PC-3 (cell line): ENCODE measurements at regions not wholly inside any gene's neighbourhood (a gene's known extent, or its start where the extent isn't known, plus 50 kb on each side); places are given as distances from the start of the nearest gene placed in this dataset.

ENCODE experiments used
- ATAC-seq: fragments of 200-7000 bp; cut with Tn5 transposase; 2 replicates; pipeline ENCODE4 v1.9.1; 2020; ENCODE audit warnings: mild to moderate bottlenecking, moderate library complexity
- BruUV-seq: library from RNA; stranded (reverse); fragments of 400-500 nt; replicated peaks from 2 replicates; lab custom pipeline; 2021; lab: Mats Ljungman, UMichigan
- CTCF ChIA-PET: fragments of 300-600 bp; sonication (Branson Sonifier 250); formaldehyde crosslinking; loops from one replicate; lab custom pipeline; 2022; ENCODE audit warnings: antibody characterized with exemption; lab: Charles Lee
- POLR2A ChIA-PET: fragments of 300-600 bp; sonication (Branson Sonifier 250); formaldehyde crosslinking; loops from one replicate; lab custom pipeline; 2022; ENCODE audit warnings: antibody characterized with exemption; ENCODE audit not compliant: unreplicated experiment; lab: Charles Lee
- DNase-seq: peaks from one replicate; pipeline ENCODE4 v3.0.0-alpha.2; 2015
- H2AFZ ChIP-seq: fragments of 300-600 bp; sonication (generic); 2 replicates; pipeline ENCODE4 v1.6.0; 2016; ENCODE audit warnings: antibody characterized with exemption, low read length
- H3F3A ChIP-seq: fragments of 300-600 bp; sonication (generic); one replicate; pipeline ENCODE4 v1.6.0; 2017; ENCODE audit warnings: antibody characterized with exemption, low read length, control low read depth, mild to moderate bottlenecking; ENCODE audit not compliant: unreplicated experiment
- H3K27ac ChIP-seq: fragments of 300-600 bp; sonication (generic); 2 replicates; pipeline ENCODE4 v1.5.1; 2016; ENCODE audit warnings: mild to moderate bottlenecking, low read length
- H3K27me3 ChIP-seq: fragments of 300-600 bp; sonication (generic); 2 replicates; pipeline ENCODE4 v1.6.1; 2016; ENCODE audit warnings: low read length, mixed read lengths
- H3K36me3 ChIP-seq: fragments of 300-600 bp; sonication (generic); 2 replicates; pipeline ENCODE4 v1.6.1; 2016; ENCODE audit warnings: low read depth, mixed run types, low read length, mixed read lengths
- H3K4me1 ChIP-seq: fragments of 300-600 bp; sonication (generic); 2 replicates; pipeline ENCODE4 v1.5.1; 2016; ENCODE audit warnings: low read length; ENCODE audit not compliant: insufficient read depth
- H3K4me2 ChIP-seq: fragments of 300-600 bp; sonication (generic); 2 replicates; pipeline ENCODE4 v1.6.0; 2016; ENCODE audit warnings: low read length
- H3K4me3 ChIP-seq: fragments of 300-600 bp; sonication (generic); 2 replicates; pipeline ENCODE4 v1.5.1; 2016; ENCODE audit warnings: mild to moderate bottlenecking, low read length, mixed read lengths
- H3K79me2 ChIP-seq: fragments of 300-600 bp; sonication (generic); 2 replicates; pipeline ENCODE4 v1.6.1; 2017; ENCODE audit warnings: low read length, mixed read lengths
- H3K9ac ChIP-seq: fragments of 300-600 bp; sonication (generic); 2 replicates; pipeline ENCODE4 v1.6.0; 2016; ENCODE audit warnings: mild to moderate bottlenecking, low read length
- H3K9me2 ChIP-seq: fragments of 300-600 bp; sonication (generic); replicated peaks from 2 replicates; pipeline ENCODE4 v1.6.1; 2016; ENCODE audit warnings: mixed run types, low read length, mixed read lengths
- H3K9me3 ChIP-seq: fragments of 300-600 bp; sonication (generic); 2 replicates; pipeline ENCODE4 v1.6.1; 2016; ENCODE audit warnings: low read length, mixed read lengths
- H4K20me1 ChIP-seq: fragments of 300-600 bp; sonication (generic); 2 replicates; pipeline ENCODE4 v1.6.1; 2016; ENCODE audit warnings: low read length, mixed read lengths
- EZH2 ChIP-seq: fragments of 300-600 bp; sonication (generic); IDR thresholded peaks from one replicate; pipeline ENCODE4 v1.6.1; 2017; ENCODE audit warnings: antibody characterized with exemption, mild to moderate bottlenecking, low read length; ENCODE audit not compliant: unreplicated experiment
- EZH2phosphoT487 ChIP-seq: fragments of 300-600 bp; sonication (generic); IDR thresholded peaks from 2 replicates; pipeline ENCODE4 v1.6.1; 2018; ENCODE audit warnings: mild to moderate bottlenecking, antibody characterized with exemption, low read length, borderline replicate concordance
- intact Hi-C: fragments of 100-400 bp; cut with micrococcal nuclease; formaldehyde crosslinking; loops from 2 replicates; pipeline ENCODE4 v1.9.0; 2023
- TF ChIP-seq, protein P1 (sequence below): fragments of 300-600 bp; sonication (generic); conservative IDR thresholded peaks from 2 replicates; pipeline ENCODE4 v1.5.1; 2017; ENCODE audit warnings: antibody characterized with exemption, low read depth, mild to moderate bottlenecking, low read length

GRCh38 chr3:175885231-175885766 lies 1026.2 kb downstream of the NAALADL2 start:
- Histone ChIP-seq H3K9ac (no peak overlapping the region), H4K20me1 (no peaks in the 10 kb centered on the region), H3K9me3 (no peaks in the 10 kb centered on the region), H3K79me2 (no peaks in the 10 kb centered on the region), H3K9me2 (no peaks in the 10 kb centered on the region), H3K4me2 (no peak overlapping the region), H3K36me3 (no peaks in the 10 kb centered on the region), H3K4me3 (no peak overlapping the region), H3K27me3 (no peaks in the 10 kb centered on the region), H3K4me1 (no peaks in the 10 kb centered on the region), H2AFZ (no peak overlapping the region), H3K27ac (no peak overlapping the region), H3F3A (no peaks in the 10 kb centered on the region)
- intact Hi-C loops, result no loop called here
- ChIA-PET CTCF (no interaction called here), POLR2A (no interaction called here)
- TF ChIP-seq EZH2 (no peak), EZH2phosphoT487 (no peak)
- TF ChIP-seq, protein P1, sequence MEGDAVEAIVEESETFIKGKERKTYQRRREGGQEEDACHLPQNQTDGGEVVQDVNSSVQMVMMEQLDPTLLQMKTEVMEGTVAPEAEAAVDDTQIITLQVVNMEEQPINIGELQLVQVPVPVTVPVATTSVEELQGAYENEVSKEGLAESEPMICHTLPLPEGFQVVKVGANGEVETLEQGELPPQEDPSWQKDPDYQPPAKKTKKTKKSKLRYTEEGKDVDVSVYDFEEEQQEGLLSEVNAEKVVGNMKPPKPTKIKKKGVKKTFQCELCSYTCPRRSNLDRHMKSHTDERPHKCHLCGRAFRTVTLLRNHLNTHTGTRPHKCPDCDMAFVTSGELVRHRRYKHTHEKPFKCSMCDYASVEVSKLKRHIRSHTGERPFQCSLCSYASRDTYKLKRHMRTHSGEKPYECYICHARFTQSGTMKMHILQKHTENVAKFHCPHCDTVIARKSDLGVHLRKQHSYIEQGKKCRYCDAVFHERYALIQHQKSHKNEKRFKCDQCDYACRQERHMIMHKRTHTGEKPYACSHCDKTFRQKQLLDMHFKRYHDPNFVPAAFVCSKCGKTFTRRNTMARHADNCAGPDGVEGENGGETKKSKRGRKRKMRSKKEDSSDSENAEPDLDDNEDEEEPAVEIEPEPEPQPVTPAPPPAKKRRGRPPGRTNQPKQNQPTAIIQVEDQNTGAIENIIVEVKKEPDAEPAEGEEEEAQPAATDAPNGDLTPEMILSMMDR, result no peak
- BruUV-seq, result no TSS peak
- ATAC-seq (no peak), DNase-seq (no peak)

- no peaks in the 10 kb centered on the region for H3K9me2 ChIP-seq
- H3K79me2 ChIP-seq, result no peaks in the 10 kb centered on the region
- H3K27ac ChIP-seq, result no peak overlapping the region
- H3K9me3 ChIP-seq, result no peaks in the 10 kb centered on the region
- TF ChIP-seq EZH2 (no peak), EZH2phosphoT487 (no peak)
- TF ChIP-seq, protein P1, result no peak
- ATAC-seq, result no peak
- no peaks in the 10 kb centered on the region for H4K20me1 ChIP-seq
- no peak overlapping the region for H2AFZ ChIP-seq
- CTCF ChIA-PET, result no interaction called here
- no peaks in the 10 kb centered on the region for H3K27me3 ChIP-seq
- H3K4me2 ChIP-seq, result no peak overlapping the region
- no peaks in the 10 kb centered on the region for H3K4me1 ChIP-seq
- H3K36me3 ChIP-seq, result no peaks in the 10 kb centered on the region
- POLR2A ChIA-PET, result no interaction called here
- intact Hi-C loops, result no loop called here
- DNase-seq, result no peak
- no peak overlapping the region for H3K4me3 ChIP-seq
- no peaks in the 10 kb centered on the region for H3F3A ChIP-seq
- no TSS peak for BruUV-seq
- H3K9ac ChIP-seq, result no peak overlapping the region
Observed at GRCh38 chr3:175879417-175879816, 1020.3 kb downstream of the NAALADL2 start.

DNA sequence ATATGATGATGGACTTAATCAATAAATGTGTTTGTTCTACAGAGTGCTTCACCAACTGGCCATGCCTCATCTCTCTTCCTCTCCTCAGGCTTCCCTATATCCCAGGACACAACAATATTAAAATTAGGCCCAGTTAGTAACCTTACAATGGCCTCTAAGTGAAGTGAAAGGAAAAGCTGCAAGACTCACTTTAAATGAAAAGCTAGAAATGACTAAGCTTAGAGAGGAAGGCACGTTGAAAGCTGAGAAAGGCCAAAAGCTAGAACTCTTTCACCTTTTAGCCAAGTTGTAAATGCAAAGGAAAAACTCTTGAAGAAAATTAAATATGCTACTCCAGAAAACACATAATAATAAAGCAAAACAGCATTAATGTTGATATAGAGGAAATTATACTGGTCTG lies 1010.3 kb downstream of the NAALADL2 start:
- no TSS peak for BruUV-seq
- Histone ChIP-seq H3K4me3 (no peak overlapping the region), H3K27ac (no peak overlapping the region), H3K4me2 (no peak overlapping the region), H3K9ac (no peak overlapping the region), H3K9me2 (no peaks in the 10 kb centered on the region), H3K36me3 (no peaks in the 10 kb centered on the region), H3F3A (no peaks in the 10 kb centered on the region), H3K9me3 (no peaks in the 10 kb centered on the region), H4K20me1 (no peaks in the 10 kb centered on the region), H3K27me3 (no peaks in the 10 kb centered on the region), H3K79me2 (no peaks in the 10 kb centered on the region), H3K4me1 (no peaks in the 10 kb centered on the region), H2AFZ (no peak overlapping the region)
- ChIA-PET CTCF (no interaction called here), POLR2A (no interaction called here)
- TF ChIP-seq EZH2 (no peak), EZH2phosphoT487 (no peak)
- TF ChIP-seq, protein P1, result no peak
- no peak for ATAC-seq
- no peak for DNase-seq
- intact Hi-C loops, result no loop called here
